ENCODE measurements at regions not wholly inside any gene's neighbourhood (a gene's known extent, or its start where the extent isn't known, plus 50 kb on each side); places are given as distances from the start of the nearest gene placed in this dataset.

DNA sequence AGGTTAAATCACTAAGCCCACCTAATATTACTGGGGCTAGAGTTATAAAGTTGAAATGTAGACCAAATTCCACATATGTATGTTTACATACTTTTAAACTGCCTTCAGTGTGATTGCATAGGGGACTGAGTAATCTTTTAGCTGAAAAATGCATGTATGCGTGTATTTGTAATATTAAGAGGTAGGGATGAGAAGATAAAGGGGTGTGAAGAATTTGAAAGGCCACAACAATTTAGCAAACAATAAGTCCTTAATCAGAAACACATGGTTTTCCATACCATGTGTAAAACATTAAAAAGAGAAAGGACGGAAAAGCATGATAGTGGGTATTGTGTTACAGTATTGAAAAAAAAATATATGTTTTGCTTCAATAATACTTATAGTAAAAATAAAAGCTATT is 919.9 kb upstream of the FLRT2 start:
- no peak for ATAC-seq
- TF ChIP-seq, protein P1, sequence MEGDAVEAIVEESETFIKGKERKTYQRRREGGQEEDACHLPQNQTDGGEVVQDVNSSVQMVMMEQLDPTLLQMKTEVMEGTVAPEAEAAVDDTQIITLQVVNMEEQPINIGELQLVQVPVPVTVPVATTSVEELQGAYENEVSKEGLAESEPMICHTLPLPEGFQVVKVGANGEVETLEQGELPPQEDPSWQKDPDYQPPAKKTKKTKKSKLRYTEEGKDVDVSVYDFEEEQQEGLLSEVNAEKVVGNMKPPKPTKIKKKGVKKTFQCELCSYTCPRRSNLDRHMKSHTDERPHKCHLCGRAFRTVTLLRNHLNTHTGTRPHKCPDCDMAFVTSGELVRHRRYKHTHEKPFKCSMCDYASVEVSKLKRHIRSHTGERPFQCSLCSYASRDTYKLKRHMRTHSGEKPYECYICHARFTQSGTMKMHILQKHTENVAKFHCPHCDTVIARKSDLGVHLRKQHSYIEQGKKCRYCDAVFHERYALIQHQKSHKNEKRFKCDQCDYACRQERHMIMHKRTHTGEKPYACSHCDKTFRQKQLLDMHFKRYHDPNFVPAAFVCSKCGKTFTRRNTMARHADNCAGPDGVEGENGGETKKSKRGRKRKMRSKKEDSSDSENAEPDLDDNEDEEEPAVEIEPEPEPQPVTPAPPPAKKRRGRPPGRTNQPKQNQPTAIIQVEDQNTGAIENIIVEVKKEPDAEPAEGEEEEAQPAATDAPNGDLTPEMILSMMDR (IDR thresholded peaks at IDR 0.05) = no peak
- H3K4me3 ChIP-seq = no peak overlapping the region
- no peaks in the 10 kb centered on the region for H3K9me3 ChIP-seq
- H3K36me3 ChIP-seq = no peaks in the 10 kb centered on the region
- H3K4me1 ChIP-seq = no peaks in the 10 kb centered on the region
- no peaks in the 10 kb centered on the region for H3K27me3 ChIP-seq (ENCODE audit: low read depth)
- intact Hi-C loops (cut with DNase I) = no loop called here
- H3K27ac ChIP-seq = no peak overlapping the region
- no peak for DNase-seq

DNA sequence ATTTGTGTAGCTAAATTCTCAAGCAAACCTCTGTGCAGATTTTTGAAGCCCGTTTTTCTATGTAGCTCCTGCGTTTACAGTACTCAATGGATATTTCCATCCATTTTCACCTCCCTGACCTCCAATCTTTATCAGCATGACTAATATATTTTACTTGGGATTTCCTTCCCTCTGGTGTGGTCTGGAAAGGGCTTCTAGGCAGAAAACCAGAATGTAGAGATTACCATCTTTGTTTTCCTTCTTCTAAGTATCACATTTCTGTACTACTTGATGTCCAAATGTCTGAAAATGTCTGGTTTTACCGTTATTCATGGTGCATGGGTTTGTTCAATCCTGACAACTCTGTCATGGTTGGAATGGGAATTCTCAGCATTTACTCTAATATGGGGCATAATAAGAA is 907.6 kb upstream of the FLRT2 start:
- ATAC-seq (no peak), DNase-seq (no peak)
- no peaks in the 10 kb centered on the region for H3K9me3 ChIP-seq
- H3K36me3 ChIP-seq = no peaks in the 10 kb centered on the region
- no peaks in the 10 kb centered on the region for H3K27me3 ChIP-seq (ENCODE audit: low read depth)
- TF ChIP-seq, protein P1 (IDR thresholded peaks at IDR 0.05) = no peak
- intact Hi-C loops (cut with DNase I) = no loop called here
- no peaks in the 10 kb centered on the region for H3K4me1 ChIP-seq
- no peak overlapping the region for H3K27ac ChIP-seq
- H3K4me3 ChIP-seq = no peak overlapping the region

DNA sequence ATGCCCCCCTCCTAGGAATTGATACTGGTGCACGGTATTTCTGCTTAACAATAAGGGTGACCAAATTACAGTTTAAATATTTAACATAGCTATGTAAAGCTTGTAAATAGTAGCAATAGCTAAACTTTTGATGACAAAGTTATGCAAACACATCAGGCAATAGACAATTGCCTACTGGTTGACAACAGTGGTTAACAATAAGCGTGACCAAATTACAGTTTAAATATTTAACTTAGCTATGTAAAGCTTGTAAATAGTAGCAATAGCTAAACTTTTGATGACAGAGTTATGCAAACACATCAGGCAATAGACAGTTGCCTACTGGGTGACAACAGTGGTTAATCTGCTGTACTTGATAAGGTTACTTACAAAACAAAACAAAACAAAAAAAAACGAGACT is 886.5 kb upstream of the FLRT2 start:
- DNase-seq (no peak), ATAC-seq (no peak)
- TF ChIP-seq, protein P1 (IDR thresholded peaks at IDR 0.05) = no peak
- H3K4me3 ChIP-seq = no peak overlapping the region
- H3K9me3 ChIP-seq = no peaks in the 10 kb centered on the region
- no peaks in the 10 kb centered on the region for H3K36me3 ChIP-seq
- no peak overlapping the region for H3K27ac ChIP-seq
- intact Hi-C loops (cut with DNase I) = no loop called here
- H3K27me3 ChIP-seq (ENCODE audit: low read depth) = no peaks in the 10 kb centered on the region
- no peaks in the 10 kb centered on the region for H3K4me1 ChIP-seq

DNA sequence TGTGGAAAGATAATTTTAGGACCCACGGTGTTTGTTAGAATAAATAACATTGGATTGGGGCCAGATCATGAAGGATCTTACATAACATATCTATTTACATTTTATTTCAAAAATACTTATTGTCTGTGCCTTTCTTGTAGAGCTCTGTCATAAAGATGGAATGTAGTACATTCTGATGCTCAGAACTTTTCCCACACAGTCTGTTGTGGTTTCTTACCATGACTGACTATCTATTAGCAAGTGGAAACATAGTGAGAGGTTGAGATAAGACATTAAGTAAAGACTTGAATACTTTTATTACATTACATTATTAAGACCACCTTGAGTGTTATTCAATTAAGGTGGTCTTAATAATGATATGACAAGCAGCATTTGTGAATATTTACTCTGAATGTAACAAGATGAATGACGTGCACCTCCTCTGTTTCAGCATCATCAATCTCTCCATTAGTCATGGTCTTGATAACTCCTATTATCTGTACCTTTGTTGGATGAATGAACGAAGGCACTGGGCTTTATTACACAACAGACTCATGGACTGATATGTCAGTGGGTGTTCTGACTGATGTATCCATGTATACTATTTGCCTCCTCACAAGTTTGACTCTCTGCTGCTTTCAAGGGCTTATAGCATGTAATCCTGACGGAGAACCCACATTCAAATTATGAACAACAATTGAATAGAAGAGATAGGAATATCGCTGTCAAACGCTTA is 883.0 kb upstream of the FLRT2 start:
- Histone ChIP-seq H3K27ac (no peak overlapping the region), H3K4me1 (no peaks in the 10 kb centered on the region), H3K9me3 (no peaks in the 10 kb centered on the region), H3K4me3 (no peak overlapping the region), H3K36me3 (no peaks in the 10 kb centered on the region), H3K27me3 (ENCODE audit: low read depth) (no peaks in the 10 kb centered on the region)
- ATAC-seq (no peak), DNase-seq (no peak)
- intact Hi-C loops (cut with DNase I) = no loop called here
- TF ChIP-seq, protein P1 (IDR thresholded peaks at IDR 0.05) = no peak

- Histone ChIP-seq H3K27me3 (ENCODE audit: low read depth) (no peaks in the 10 kb centered on the region), H3K27ac (no peak overlapping the region), H3K9me3 (peaks cover 9% of the 10 kb centered on the region), H3K4me1 (no peaks in the 10 kb centered on the region), H3K36me3 (no peaks in the 10 kb centered on the region), H3K4me3 (no peak overlapping the region)
- ATAC-seq (no peak), DNase-seq (no peak)
- TF ChIP-seq, protein P1 (IDR thresholded peaks at IDR 0.05) = no peak
- intact Hi-C loops (cut with DNase I) = no loop called here
Observed at GRCh38 chr14:84655014-84655413, 874.9 kb upstream of the FLRT2 start.
